Erythroblast (primary cell): ENCODE measurements at regions not wholly inside any gene's neighbourhood (a gene's known extent, or its start where the extent isn't known, plus 50 kb on each side); places are given as distances from the start of the nearest gene placed in this dataset.

ENCODE experiments used
- GATA1 ChIP-seq: IDR thresholded peaks from 2 replicates; pipeline ENCODE4 v1.6.1; 2011; ENCODE audit warnings: low read depth, mild to moderate bottlenecking, control low read depth, low read length, moderate library complexity
- POLR2A ChIP-seq: IDR thresholded peaks from 2 replicates; pipeline ENCODE4 v1.6.1; 2011; ENCODE audit warnings: mild to moderate bottlenecking, low read length

DNA sequence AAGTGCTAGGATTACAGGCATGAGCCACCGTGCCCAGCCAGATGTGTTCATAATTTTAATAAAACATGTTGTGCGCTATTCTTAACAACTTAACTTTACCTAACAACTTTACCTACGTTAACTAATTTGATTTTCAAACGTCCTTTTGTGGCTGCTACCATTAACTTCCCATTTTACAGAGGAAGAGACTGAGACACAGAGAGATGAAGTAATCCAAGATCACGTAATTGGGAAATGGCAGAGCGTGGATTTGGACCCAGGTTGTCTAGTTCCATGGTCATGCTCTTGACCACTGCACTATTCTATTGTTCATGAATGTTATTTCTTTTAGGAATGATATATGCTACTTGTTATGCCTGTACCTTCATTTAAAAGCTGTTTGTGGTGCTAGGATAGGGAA, 80.3 kb upstream of the MTPN start:
- TF ChIP-seq POLR2A = no peak
- TF ChIP-seq GATA1 = no peak
